ENCODE measurements at regions not wholly inside any gene's neighbourhood (a gene's known extent, or its start where the extent isn't known, plus 50 kb on each side); places are given as distances from the start of the nearest gene placed in this dataset.

GRCh38 chr20:48467622-48468021, 360.2 kb downstream of the PREX1 start:
- H3K4me3 Mint-ChIP-seq, result no peak overlapping the region
- intact Hi-C loops (cut with micrococcal nuclease), result no loop called here
- no peaks in the 10 kb centered on the region for H3K9me3 Mint-ChIP-seq
- ChIA-PET CTCF (no interaction called here), POLR2A (no interaction called here)
- no peaks in the 10 kb centered on the region for H3K4me1 Mint-ChIP-seq (ENCODE audit: low read depth)
- no peaks in the 10 kb centered on the region for H3K27me3 Mint-ChIP-seq
- H3K27ac Mint-ChIP-seq, result no peak overlapping the region
- DNase-seq, result peak; percentile 40
- H3K36me3 Mint-ChIP-seq, result no peaks in the 10 kb centered on the region

GRCh38 chr20:48465271-48465670, 362.5 kb downstream of the PREX1 start:
- Mint-ChIP-seq H3K27me3 (no peaks in the 10 kb centered on the region), H3K36me3 (no peaks in the 10 kb centered on the region), H3K4me1 (ENCODE audit: low read depth) (no peaks in the 10 kb centered on the region), H3K4me3 (no peak overlapping the region), H3K27ac (no peak overlapping the region), H3K9me3 (no peaks in the 10 kb centered on the region)
- intact Hi-C loops (cut with micrococcal nuclease), result no loop called here
- ChIA-PET POLR2A (no interaction called here), CTCF (no interaction called here)
- DNase-seq, result no peak

- no peak for DNase-seq
- H3K27me3 Mint-ChIP-seq, result no peaks in the 10 kb centered on the region
- H3K4me1 Mint-ChIP-seq (ENCODE audit: low read depth), result no peaks in the 10 kb centered on the region
- CTCF ChIA-PET, result no interaction called here
- no peaks in the 10 kb centered on the region for H3K9me3 Mint-ChIP-seq
- POLR2A ChIA-PET, result no interaction called here
- no peaks in the 10 kb centered on the region for H3K36me3 Mint-ChIP-seq
- H3K27ac Mint-ChIP-seq, result no peak overlapping the region
- H3K4me3 Mint-ChIP-seq, result no peak overlapping the region
- intact Hi-C loops (cut with micrococcal nuclease), result no loop called here
Measured at GRCh38 chr20:48463916-48464315, 363.9 kb downstream of the PREX1 start.

- Mint-ChIP-seq H3K4me1 (ENCODE audit: low read depth) (no peaks in the 10 kb centered on the region), H3K36me3 (no peaks in the 10 kb centered on the region), H3K4me3 (no peak overlapping the region), H3K9me3 (no peaks in the 10 kb centered on the region), H3K27me3 (peaks cover 4% of the 10 kb centered on the region), H3K27ac (no peak overlapping the region)
- CTCF ChIA-PET, result no interaction called here
- intact Hi-C loops (cut with micrococcal nuclease), result no loop called here
- POLR2A ChIA-PET, result no interaction called here
- DNase-seq, result no peak
Measured at GRCh38 chr20:48463096-48463720, 364.6 kb downstream of the PREX1 start.

GRCh38 chr20:48461735-48462119, 366.1 kb downstream of the PREX1 start:
- H3K27me3 Mint-ChIP-seq, result peaks cover 5% of the 10 kb centered on the region
- H3K9me3 Mint-ChIP-seq, result no peaks in the 10 kb centered on the region
- H3K4me3 Mint-ChIP-seq, result no peak overlapping the region
- no peak overlapping the region for H3K27ac Mint-ChIP-seq
- POLR2A ChIA-PET, result no interaction called here
- CTCF ChIA-PET, result no interaction called here
- no peaks in the 10 kb centered on the region for H3K36me3 Mint-ChIP-seq
- intact Hi-C loops (cut with micrococcal nuclease), result no loop called here
- DNase-seq, result no peak
- no peaks in the 10 kb centered on the region for H3K4me1 Mint-ChIP-seq (ENCODE audit: low read depth)

GRCh38 chr20:48461091-48461734, 366.6 kb downstream of the PREX1 start:
- peaks cover 5% of the 10 kb centered on the region for H3K27me3 Mint-ChIP-seq
- POLR2A ChIA-PET, result interaction anchor here (0.6 kb wide), 1 partner anchor 40 kb away, joined by 3 read pairs; no protein-coding TSS in a partner anchor

GRCh38 chr20:48460681-48461080, 367.1 kb downstream of the PREX1 start:
- peaks cover 5% of the 10 kb centered on the region for H3K27me3 Mint-ChIP-seq
- H3K36me3 Mint-ChIP-seq, result no peaks in the 10 kb centered on the region
- ChIA-PET POLR2A (interaction anchor here (0.6 kb wide), 1 partner anchor 41 kb away, joined by 3 read pairs; no protein-coding TSS in a partner anchor), CTCF (no interaction called here)
- no peak overlapping the region for H3K27ac Mint-ChIP-seq
- intact Hi-C loops (cut with micrococcal nuclease), result no loop called here
- no peaks in the 10 kb centered on the region for H3K4me1 Mint-ChIP-seq (ENCODE audit: low read depth)
- H3K9me3 Mint-ChIP-seq, result no peaks in the 10 kb centered on the region
- H3K4me3 Mint-ChIP-seq, result no peak overlapping the region
- DNase-seq, result no peak

More at GRCh38 chr20:48461091-48461734, 366.6 kb downstream of the PREX1 start:
- Mint-ChIP-seq H3K4me3 (no peak overlapping the region), H3K36me3 (no peaks in the 10 kb centered on the region), H3K9me3 (no peaks in the 10 kb centered on the region), H3K27ac (no peak overlapping the region), H3K4me1 (ENCODE audit: low read depth) (no peaks in the 10 kb centered on the region)
- DNase-seq, result no peak
- CTCF ChIA-PET, result no interaction called here
- intact Hi-C loops (cut with micrococcal nuclease), result no loop called here

- no peak overlapping the region for H3K4me3 Mint-ChIP-seq
- ChIA-PET POLR2A (no interaction called here), CTCF (no interaction called here)
- H3K4me1 Mint-ChIP-seq (ENCODE audit: low read depth), result no peaks in the 10 kb centered on the region
- peaks cover 5% of the 10 kb centered on the region for H3K27me3 Mint-ChIP-seq
- intact Hi-C loops (cut with micrococcal nuclease), result no loop called here
- no peak for DNase-seq
- H3K27ac Mint-ChIP-seq, result no peak overlapping the region
- H3K9me3 Mint-ChIP-seq, result no peaks in the 10 kb centered on the region
- no peaks in the 10 kb centered on the region for H3K36me3 Mint-ChIP-seq
Measured at GRCh38 chr20:48459722-48460395, 367.9 kb downstream of the PREX1 start.

GRCh38 chr20:48458601-48459385, 369.0 kb downstream of the PREX1 start:
- intact Hi-C loops (cut with micrococcal nuclease), result no loop called here
- Mint-ChIP-seq H3K27me3 (peaks cover 8% of the 10 kb centered on the region), H3K4me1 (ENCODE audit: low read depth) (no peaks in the 10 kb centered on the region), H3K4me3 (no peak overlapping the region), H3K36me3 (no peaks in the 10 kb centered on the region), H3K27ac (no peak overlapping the region), H3K9me3 (no peaks in the 10 kb centered on the region)
- ChIA-PET POLR2A (no interaction called here), CTCF (no interaction called here)
- DNase-seq, result no peak

GRCh38 chr20:48458003-48458377, 369.8 kb downstream of the PREX1 start:
- no peak overlapping the region for H3K4me3 Mint-ChIP-seq
- H3K36me3 Mint-ChIP-seq, result no peaks in the 10 kb centered on the region
- no peak for DNase-seq
- intact Hi-C loops (cut with micrococcal nuclease), result no loop called here
- CTCF ChIA-PET, result no interaction called here
- peaks cover 10% of the 10 kb centered on the region for H3K27me3 Mint-ChIP-seq
- POLR2A ChIA-PET, result no interaction called here
- H3K27ac Mint-ChIP-seq, result no peak overlapping the region
- no peaks in the 10 kb centered on the region for H3K9me3 Mint-ChIP-seq
- H3K4me1 Mint-ChIP-seq (ENCODE audit: low read depth), result no peaks in the 10 kb centered on the region

GRCh38 chr20:48457193-48458002, 370.4 kb downstream of the PREX1 start:
- CTCF ChIA-PET, result no interaction called here
- Mint-ChIP-seq H3K9me3 (no peaks in the 10 kb centered on the region), H3K27ac (no peak overlapping the region), H3K27me3 (peaks cover 10% of the 10 kb centered on the region), H3K4me3 (no peak overlapping the region), H3K4me1 (ENCODE audit: low read depth) (no peaks in the 10 kb centered on the region), H3K36me3 (no peaks in the 10 kb centered on the region)
- no peak for DNase-seq
- intact Hi-C loops (cut with micrococcal nuclease), result no loop called here
- POLR2A ChIA-PET, result no interaction called here

Data from activated CD4-positive, alpha-beta memory T cell treated with anti-CD3 and anti-CD28 coated beads for 36 hours (primary cell).